Neuron (in vitro differentiated cells): ENCODE measurements at regions not wholly inside any gene's neighbourhood (a gene's known extent, or its start where the extent isn't known, plus 50 kb on each side); places are given as distances from the start of the nearest gene placed in this dataset.

Source experiments
- H2AFZ ChIP-seq: one replicate; pipeline ENCODE4 v1.6.1; 2013; ENCODE audit warnings: low read depth, mild to moderate bottlenecking, inconsistent platforms, low read length, moderate library complexity
- H3K27me3 ChIP-seq: one replicate; pipeline ENCODE4 v1.6.1; 2013; ENCODE audit warnings: low read length; ENCODE audit not compliant: insufficient read depth
- H3K36me3 ChIP-seq: one replicate; pipeline ENCODE4 v1.6.1; 2013; ENCODE audit warnings: low read length; ENCODE audit not compliant: insufficient read depth
- H3K4me1 ChIP-seq: one replicate; pipeline ENCODE4 v1.6.1; 2013; ENCODE audit warnings: low read length; ENCODE audit not compliant: insufficient read depth
- H3K4me3 ChIP-seq: 2 replicates; pipeline ENCODE4 v1.5.1; 2013; ENCODE audit warnings: mild to moderate bottlenecking, low read length, moderate library complexity
- H3K9me3 ChIP-seq: one replicate; pipeline ENCODE4 v1.6.1; 2013; ENCODE audit warnings: low read length

DNA sequence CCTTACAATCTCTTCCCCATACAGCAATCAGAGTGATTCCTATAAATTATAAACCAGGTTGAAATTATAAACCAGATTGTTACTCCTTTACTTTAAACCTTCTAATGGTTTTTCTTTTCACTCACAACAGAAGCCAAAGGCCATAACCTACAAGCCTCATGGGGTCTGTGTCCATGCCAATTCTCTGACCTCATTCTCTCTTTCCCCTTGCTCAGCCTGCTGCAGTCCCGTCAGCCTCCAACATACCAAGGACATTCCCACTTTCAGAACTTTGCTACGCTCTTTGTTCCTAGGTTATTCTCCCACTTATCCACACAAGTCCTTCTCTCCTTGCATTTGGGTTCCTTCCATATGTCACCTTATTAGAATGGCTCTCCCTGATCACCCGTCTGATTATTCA lies 277.9 kb upstream of the TCF21 start:
- no peak overlapping the region for H2AFZ ChIP-seq
- no peaks in the 10 kb centered on the region for H3K36me3 ChIP-seq
- no peaks in the 10 kb centered on the region for H3K9me3 ChIP-seq
- H3K4me3 ChIP-seq, result no peak overlapping the region
- no peaks in the 10 kb centered on the region for H3K27me3 ChIP-seq
- no peaks in the 10 kb centered on the region for H3K4me1 ChIP-seq

GRCh38 chr6:133612459-133612858 lies 276.5 kb upstream of the TCF21 start:
- Histone ChIP-seq H3K27me3 (no peaks in the 10 kb centered on the region), H3K9me3 (no peaks in the 10 kb centered on the region)

DNA sequence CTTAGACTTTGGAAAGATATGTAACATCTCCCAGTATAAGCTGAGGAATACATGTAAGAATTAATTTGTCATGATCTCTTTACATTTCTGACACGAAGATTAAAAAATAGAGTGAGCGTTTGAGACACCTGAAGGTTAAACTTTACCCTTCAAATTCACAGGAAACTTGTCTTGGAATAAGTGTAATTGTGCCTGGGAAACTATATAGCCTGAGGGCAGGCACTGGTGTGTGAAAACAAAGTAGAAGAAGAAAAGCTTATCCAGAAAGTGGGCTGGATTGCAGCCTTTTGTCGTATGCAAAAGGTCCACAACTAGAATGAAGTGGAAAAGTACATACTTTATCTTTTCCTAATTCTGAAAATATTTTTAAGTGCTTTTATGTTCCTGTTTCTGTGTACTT lies 275.7 kb upstream of the TCF21 start:
- no peaks in the 10 kb centered on the region for H3K9me3 ChIP-seq
- no peaks in the 10 kb centered on the region for H3K36me3 ChIP-seq
- no peaks in the 10 kb centered on the region for H3K27me3 ChIP-seq
- H3K4me3 ChIP-seq, result no peak overlapping the region
- no peaks in the 10 kb centered on the region for H3K4me1 ChIP-seq
- H2AFZ ChIP-seq, result no peak overlapping the region

More at GRCh38 chr6:133612459-133612858, 276.5 kb upstream of the TCF21 start:
- Histone ChIP-seq H3K4me1 (no peaks in the 10 kb centered on the region), H2AFZ (no peak overlapping the region), H3K4me3 (no peak overlapping the region), H3K36me3 (no peaks in the 10 kb centered on the region)

DNA sequence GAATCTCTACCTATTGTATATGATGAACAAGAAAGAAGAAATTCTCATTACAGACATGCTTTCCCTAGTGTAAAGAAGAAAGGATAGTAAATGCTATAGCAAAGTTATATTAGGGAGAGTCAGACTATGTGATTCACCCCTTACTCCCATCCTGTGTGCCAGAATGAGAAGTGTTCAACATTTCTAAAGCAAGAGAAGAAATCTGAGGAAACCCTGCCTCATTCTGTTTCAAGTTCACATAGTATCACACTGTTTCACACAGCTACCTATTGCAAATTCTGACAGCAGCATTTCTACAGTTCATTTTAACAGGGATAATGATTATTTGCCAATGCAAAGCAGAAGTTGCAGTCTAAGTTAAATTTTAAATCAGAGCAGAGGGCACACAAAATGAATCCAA lies 267.2 kb upstream of the TCF21 start:
- no peaks in the 10 kb centered on the region for H3K27me3 ChIP-seq
- H2AFZ ChIP-seq, result no peak overlapping the region
- no peaks in the 10 kb centered on the region for H3K36me3 ChIP-seq
- no peaks in the 10 kb centered on the region for H3K9me3 ChIP-seq
- H3K4me3 ChIP-seq, result no peak overlapping the region
- H3K4me1 ChIP-seq, result no peaks in the 10 kb centered on the region

- H3K4me1 ChIP-seq, result no peaks in the 10 kb centered on the region
Observed at GRCh38 chr6:133623065-133623464, 265.8 kb upstream of the TCF21 start.

DNA sequence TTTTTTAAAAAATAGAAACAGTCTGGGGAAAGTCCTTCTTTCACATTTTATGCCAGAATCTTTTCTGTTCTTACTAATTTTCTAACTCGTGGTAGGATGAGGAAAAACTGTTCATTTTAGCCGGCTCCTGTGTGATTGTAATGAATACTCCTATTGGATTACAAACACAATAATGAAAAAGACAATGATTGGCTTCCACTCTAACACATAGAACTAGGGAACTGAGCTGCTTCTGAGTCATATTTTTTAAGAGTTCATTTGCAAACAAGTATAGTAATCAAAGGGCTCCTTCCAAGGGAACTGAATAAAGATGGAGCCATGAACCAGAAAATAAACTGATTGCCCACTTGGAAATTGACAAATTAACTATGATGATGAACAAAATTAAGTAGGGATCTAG lies 265.3 kb upstream of the TCF21 start:
- Histone ChIP-seq H3K9me3 (no peaks in the 10 kb centered on the region), H3K4me1 (no peaks in the 10 kb centered on the region), H2AFZ (no peak overlapping the region), H3K36me3 (no peaks in the 10 kb centered on the region), H3K27me3 (no peaks in the 10 kb centered on the region), H3K4me3 (no peak overlapping the region)

More at GRCh38 chr6:133623065-133623464, 265.8 kb upstream of the TCF21 start:
- no peaks in the 10 kb centered on the region for H3K27me3 ChIP-seq
- no peak overlapping the region for H3K4me3 ChIP-seq
- H2AFZ ChIP-seq, result no peak overlapping the region
- H3K36me3 ChIP-seq, result no peaks in the 10 kb centered on the region
- H3K9me3 ChIP-seq, result no peaks in the 10 kb centered on the region

DNA sequence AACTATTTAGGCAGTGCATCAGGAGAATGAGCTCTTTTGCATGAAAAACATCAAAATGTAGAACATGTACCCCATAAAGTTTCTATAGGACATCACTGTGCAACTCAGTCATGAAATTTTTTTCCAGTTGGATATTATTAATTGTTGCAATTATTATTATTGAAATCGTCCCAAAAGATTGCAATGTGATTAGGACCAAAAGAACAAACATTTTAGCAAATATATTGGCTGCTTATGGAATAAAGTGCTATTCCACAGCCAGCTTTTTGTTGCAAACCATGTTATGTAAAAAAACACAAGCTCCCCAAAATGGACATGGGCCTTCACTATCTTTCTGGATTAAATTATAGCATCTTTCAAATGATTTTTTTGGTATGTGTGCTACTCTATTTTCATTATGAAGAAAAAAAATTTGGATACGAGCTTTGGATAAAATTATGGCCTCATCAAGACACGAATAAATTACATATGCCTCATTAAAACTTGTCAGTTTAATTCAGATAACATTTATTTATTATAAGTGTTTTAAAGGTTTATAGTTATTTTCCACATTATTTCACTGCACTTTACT lies 262.7 kb upstream of the TCF21 start:
- Histone ChIP-seq H3K36me3 (no peaks in the 10 kb centered on the region), H2AFZ (no peak overlapping the region), H3K27me3 (no peaks in the 10 kb centered on the region), H3K4me1 (no peaks in the 10 kb centered on the region), H3K4me3 (no peak overlapping the region), H3K9me3 (no peaks in the 10 kb centered on the region)

DNA sequence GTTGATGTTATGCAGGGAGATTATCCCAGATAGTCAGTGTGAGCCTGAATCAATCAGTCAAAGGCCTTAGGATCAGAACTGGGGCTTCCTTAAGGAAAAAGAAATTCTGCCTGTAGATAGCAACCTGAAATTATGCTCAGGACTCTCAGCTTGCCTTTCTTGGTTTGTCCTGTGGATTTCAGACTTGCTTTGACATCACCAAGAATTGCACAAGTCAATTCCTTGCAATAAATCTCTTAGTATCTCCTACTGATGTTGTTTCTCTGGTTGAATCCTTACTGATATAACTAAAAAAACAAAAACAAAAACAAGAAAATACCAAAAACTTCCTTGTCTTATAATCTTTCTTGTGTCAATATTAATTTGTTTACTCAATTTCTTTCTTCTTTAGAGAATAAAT lies 258.9 kb upstream of the TCF21 start:
- Histone ChIP-seq H2AFZ (no peak overlapping the region), H3K36me3 (no peaks in the 10 kb centered on the region), H3K9me3 (no peaks in the 10 kb centered on the region), H3K27me3 (no peaks in the 10 kb centered on the region), H3K4me1 (no peaks in the 10 kb centered on the region), H3K4me3 (no peak overlapping the region)

- H3K36me3 ChIP-seq, result no peaks in the 10 kb centered on the region
- H3K27me3 ChIP-seq, result no peaks in the 10 kb centered on the region
- H3K4me1 ChIP-seq, result no peaks in the 10 kb centered on the region
- no peak overlapping the region for H2AFZ ChIP-seq
- no peaks in the 10 kb centered on the region for H3K9me3 ChIP-seq
- no peak overlapping the region for H3K4me3 ChIP-seq
Observed at GRCh38 chr6:133630651-133631050, 258.3 kb upstream of the TCF21 start.

- H3K4me1 ChIP-seq, result no peaks in the 10 kb centered on the region
- no peaks in the 10 kb centered on the region for H3K36me3 ChIP-seq
- H3K9me3 ChIP-seq, result no peaks in the 10 kb centered on the region
- H2AFZ ChIP-seq, result no peak overlapping the region
- H3K27me3 ChIP-seq, result no peaks in the 10 kb centered on the region
- no peak overlapping the region for H3K4me3 ChIP-seq
Observed at GRCh38 chr6:133631421-133631820, 257.5 kb upstream of the TCF21 start.

- Histone ChIP-seq H3K4me3 (no peak overlapping the region), H3K27me3 (no peaks in the 10 kb centered on the region), H2AFZ (no peak overlapping the region), H3K9me3 (no peaks in the 10 kb centered on the region), H3K4me1 (no peaks in the 10 kb centered on the region), H3K36me3 (no peaks in the 10 kb centered on the region)
Observed at GRCh38 chr6:133632206-133632605, 256.7 kb upstream of the TCF21 start.

DNA sequence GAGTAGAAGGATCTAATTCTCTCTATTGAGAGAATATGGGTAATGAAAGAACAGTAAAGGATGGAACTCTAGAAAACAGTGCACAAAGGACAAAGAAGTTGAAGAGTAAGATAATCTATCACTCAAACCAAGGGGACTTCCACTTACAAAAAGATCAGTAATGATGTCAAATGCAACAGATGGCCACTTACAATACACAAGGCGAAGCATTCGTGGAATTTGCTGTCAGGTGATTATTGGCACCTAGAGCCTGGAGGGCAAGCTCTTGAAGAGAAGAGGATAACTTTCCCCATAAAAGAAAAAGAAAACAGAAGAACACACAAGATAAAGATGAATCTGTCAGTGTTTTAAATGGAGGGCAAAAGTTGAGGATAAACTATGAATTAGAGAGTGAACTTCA lies 256.0 kb upstream of the TCF21 start:
- Histone ChIP-seq H2AFZ (no peak overlapping the region), H3K36me3 (no peaks in the 10 kb centered on the region), H3K9me3 (no peaks in the 10 kb centered on the region), H3K27me3 (no peaks in the 10 kb centered on the region), H3K4me3 (no peak overlapping the region), H3K4me1 (no peaks in the 10 kb centered on the region)

DNA sequence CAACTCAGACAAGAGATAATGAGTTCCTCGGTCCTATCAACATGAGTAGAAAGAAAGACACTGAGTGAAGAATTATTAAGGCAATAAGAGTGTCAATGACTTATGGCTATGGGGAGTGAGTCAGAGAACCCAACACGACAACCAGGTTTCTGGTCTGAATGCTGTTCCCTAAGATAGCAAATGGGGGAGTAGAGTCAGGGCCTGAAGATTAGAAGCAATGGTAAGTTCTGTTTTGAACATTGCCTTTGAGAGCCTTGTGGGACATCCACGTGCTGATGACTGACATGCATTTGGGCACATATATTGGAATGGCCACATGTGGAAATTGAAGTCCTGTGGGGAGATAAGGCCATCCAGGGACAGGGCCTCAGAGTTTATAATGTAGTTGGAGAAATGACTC lies 254.4 kb upstream of the TCF21 start:
- Histone ChIP-seq H3K4me1 (no peaks in the 10 kb centered on the region), H3K4me3 (no peak overlapping the region), H3K27me3 (no peaks in the 10 kb centered on the region), H3K36me3 (no peaks in the 10 kb centered on the region), H2AFZ (no peak overlapping the region), H3K9me3 (no peaks in the 10 kb centered on the region)

DNA sequence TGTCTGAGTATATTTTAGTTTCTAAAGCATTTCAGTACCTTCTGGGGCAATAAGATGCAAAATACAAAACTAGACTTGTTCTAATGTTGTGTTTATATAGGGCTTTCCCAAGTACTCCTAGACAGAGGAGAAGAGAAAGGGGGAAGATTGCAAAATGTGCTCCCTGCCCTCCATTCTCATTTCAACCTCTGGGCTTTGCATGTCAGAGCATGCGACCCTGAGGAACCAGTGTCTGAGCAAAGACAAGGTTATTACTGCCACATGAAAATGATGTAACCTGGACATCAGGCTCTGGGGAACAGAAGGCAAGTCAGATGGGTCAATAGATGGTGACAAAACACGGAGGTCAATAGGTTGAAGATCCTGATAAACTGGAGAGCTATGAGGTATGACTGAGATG lies 253.5 kb upstream of the TCF21 start:
- no peaks in the 10 kb centered on the region for H3K27me3 ChIP-seq
- no peak overlapping the region for H3K4me3 ChIP-seq
- no peaks in the 10 kb centered on the region for H3K4me1 ChIP-seq
- no peaks in the 10 kb centered on the region for H3K36me3 ChIP-seq
- no peak overlapping the region for H2AFZ ChIP-seq
- H3K9me3 ChIP-seq, result no peaks in the 10 kb centered on the region
